Erythroblast (primary cell): ENCODE measurements at regions not wholly inside any gene's neighbourhood (a gene's known extent, or its start where the extent isn't known, plus 50 kb on each side); places are given as distances from the start of the nearest gene placed in this dataset.

Source experiments
- GATA1 ChIP-seq: IDR thresholded peaks from 2 replicates; pipeline ENCODE4 v1.6.1; 2011; ENCODE audit warnings: low read depth, mild to moderate bottlenecking, control low read depth, low read length, moderate library complexity
- POLR2A ChIP-seq: IDR thresholded peaks from 2 replicates; pipeline ENCODE4 v1.6.1; 2011; ENCODE audit warnings: mild to moderate bottlenecking, low read length

GRCh38 chrX:139332441-139332840 is 198.1 kb upstream of the F9 start:
- TF ChIP-seq POLR2A (no peak), GATA1 (no peak)
